HL-60 (cell line): ENCODE measurements at regions not wholly inside any gene's neighbourhood (a gene's known extent, or its start where the extent isn't known, plus 50 kb on each side); places are given as distances from the start of the nearest gene placed in this dataset.

Source experiments
- DNase-seq, 2 experiments: peaks; one replicate each; pipeline ENCODE4 v3.0.0-alpha.2; 2010 to 2020; ENCODE audit warnings: low read depth in 1 of 2, low spot score in 1 of 2
- H3K27ac ChIP-seq: fragments of 250-450 bp; sonication (Bioruptor Pico); replicated peaks from 2 replicates; pipeline ENCODE4 v1.5.1; 2020; ENCODE audit warnings: mild to moderate bottlenecking, moderate library complexity
- H3K27me3 ChIP-seq: fragments of 250-450 bp; sonication (Bioruptor Pico); 2 replicates; pipeline ENCODE4 v1.5.1; 2021; ENCODE audit warnings: mild to moderate bottlenecking, moderate library complexity; ENCODE audit not compliant: insufficient read depth, poor library complexity, severe bottlenecking
- H3K4me3 ChIP-seq: replicated peaks from 2 replicates; pipeline ENCODE4 v1.5.1; 2011; ENCODE audit warnings: mild to moderate bottlenecking, control low read depth, low read length; ENCODE audit not compliant: insufficient read depth
- GABPA ChIP-seq: IDR thresholded peaks from 2 replicates; pipeline ENCODE4 v1.6.1; 2012; ENCODE audit warnings: low read depth
- POLR2AphosphoS5 ChIP-seq: IDR thresholded peaks from 2 replicates; pipeline ENCODE4 v1.6.1; 2012; ENCODE audit warnings: low read depth
- SPI1 ChIP-seq: IDR thresholded peaks from 2 replicates; pipeline ENCODE4 v1.6.1; 2012; ENCODE audit warnings: low read depth, mild to moderate bottlenecking, borderline replicate concordance
- TF ChIP-seq, protein P1 (sequence below): IDR thresholded peaks from one replicate; pipeline ENCODE4 v1.5.1; 2011; ENCODE audit warnings: low read length, control low read depth, inconsistent platforms; ENCODE audit not compliant: insufficient read depth
- TF ChIP-seq, protein P2 (sequence below): IDR thresholded peaks from 2 replicates; pipeline ENCODE4 v1.6.1; 2012; ENCODE audit warnings: low read depth; ENCODE audit not compliant: insufficient replicate concordance

DNA sequence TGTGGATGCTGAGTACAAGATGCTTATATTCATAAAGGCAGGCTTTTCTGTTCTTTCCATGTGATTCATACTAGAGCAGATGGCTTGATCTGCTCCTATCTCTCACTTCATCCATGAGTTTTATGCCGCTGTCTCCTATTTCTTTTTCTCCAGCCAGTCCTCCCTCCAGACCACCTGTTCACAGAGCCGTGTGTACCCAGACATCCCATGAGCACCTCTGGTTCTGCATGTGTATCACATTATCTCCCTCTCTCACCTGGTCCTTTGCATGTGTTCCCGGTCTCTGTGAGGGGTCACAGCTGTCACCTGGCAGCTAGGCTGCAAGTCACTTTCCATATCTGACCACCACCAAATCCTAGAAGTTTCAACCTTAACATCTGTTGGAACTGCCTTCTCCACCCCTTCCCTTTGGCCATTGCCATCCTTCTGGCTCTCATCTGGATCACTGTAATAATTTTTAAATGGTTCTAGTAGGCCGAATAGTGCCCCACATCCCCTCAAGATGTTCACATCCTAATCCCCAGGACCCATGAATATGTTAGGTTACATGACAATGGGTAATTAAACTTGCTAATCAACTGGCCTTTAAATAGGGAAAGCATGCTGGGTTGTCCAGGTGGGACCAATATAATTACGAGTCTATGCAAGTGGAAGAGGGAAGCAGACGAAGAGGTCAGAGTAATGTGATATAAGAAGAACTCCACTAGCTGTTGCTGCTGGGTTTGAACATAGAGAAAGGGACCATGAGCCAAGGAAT is 168.1 kb downstream of the SNAPC1 start:
- no peaks in the 10 kb centered on the region for H3K27me3 ChIP-seq
- TF ChIP-seq, protein P1, sequence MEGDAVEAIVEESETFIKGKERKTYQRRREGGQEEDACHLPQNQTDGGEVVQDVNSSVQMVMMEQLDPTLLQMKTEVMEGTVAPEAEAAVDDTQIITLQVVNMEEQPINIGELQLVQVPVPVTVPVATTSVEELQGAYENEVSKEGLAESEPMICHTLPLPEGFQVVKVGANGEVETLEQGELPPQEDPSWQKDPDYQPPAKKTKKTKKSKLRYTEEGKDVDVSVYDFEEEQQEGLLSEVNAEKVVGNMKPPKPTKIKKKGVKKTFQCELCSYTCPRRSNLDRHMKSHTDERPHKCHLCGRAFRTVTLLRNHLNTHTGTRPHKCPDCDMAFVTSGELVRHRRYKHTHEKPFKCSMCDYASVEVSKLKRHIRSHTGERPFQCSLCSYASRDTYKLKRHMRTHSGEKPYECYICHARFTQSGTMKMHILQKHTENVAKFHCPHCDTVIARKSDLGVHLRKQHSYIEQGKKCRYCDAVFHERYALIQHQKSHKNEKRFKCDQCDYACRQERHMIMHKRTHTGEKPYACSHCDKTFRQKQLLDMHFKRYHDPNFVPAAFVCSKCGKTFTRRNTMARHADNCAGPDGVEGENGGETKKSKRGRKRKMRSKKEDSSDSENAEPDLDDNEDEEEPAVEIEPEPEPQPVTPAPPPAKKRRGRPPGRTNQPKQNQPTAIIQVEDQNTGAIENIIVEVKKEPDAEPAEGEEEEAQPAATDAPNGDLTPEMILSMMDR, result no peak
- TF ChIP-seq POLR2AphosphoS5 (no peak), SPI1 (no peak), GABPA (no peak)
- TF ChIP-seq, protein P2, sequence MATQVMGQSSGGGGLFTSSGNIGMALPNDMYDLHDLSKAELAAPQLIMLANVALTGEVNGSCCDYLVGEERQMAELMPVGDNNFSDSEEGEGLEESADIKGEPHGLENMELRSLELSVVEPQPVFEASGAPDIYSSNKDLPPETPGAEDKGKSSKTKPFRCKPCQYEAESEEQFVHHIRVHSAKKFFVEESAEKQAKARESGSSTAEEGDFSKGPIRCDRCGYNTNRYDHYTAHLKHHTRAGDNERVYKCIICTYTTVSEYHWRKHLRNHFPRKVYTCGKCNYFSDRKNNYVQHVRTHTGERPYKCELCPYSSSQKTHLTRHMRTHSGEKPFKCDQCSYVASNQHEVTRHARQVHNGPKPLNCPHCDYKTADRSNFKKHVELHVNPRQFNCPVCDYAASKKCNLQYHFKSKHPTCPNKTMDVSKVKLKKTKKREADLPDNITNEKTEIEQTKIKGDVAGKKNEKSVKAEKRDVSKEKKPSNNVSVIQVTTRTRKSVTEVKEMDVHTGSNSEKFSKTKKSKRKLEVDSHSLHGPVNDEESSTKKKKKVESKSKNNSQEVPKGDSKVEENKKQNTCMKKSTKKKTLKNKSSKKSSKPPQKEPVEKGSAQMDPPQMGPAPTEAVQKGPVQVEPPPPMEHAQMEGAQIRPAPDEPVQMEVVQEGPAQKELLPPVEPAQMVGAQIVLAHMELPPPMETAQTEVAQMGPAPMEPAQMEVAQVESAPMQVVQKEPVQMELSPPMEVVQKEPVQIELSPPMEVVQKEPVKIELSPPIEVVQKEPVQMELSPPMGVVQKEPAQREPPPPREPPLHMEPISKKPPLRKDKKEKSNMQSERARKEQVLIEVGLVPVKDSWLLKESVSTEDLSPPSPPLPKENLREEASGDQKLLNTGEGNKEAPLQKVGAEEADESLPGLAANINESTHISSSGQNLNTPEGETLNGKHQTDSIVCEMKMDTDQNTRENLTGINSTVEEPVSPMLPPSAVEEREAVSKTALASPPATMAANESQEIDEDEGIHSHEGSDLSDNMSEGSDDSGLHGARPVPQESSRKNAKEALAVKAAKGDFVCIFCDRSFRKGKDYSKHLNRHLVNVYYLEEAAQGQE, result no peak
- DNase-seq, result no peak
- no peak overlapping the region for H3K4me3 ChIP-seq
- no peak overlapping the region for H3K27ac ChIP-seq

DNA sequence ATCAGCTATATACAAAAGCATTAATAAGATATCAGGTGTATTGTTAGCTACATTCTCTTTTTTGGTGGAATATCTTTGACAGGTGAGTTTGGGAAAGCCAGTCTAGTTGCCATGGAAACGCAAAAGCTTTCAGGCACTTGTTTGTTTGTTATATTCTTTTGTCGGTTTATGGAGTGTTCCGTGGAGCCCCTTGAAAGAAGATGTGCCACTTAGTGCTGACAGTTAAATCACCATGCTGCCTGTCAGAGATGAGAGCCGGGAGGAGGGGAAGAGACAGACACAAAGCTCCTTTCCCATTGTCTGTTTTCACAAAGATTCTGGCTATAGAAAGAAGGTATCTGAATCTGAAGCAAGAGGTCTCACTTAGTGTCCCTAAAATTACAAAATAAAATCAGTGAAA is 170.8 kb downstream of the SNAPC1 start:
- H3K27ac ChIP-seq, result no peak overlapping the region
- TF ChIP-seq, protein P1, result no peak
- TF ChIP-seq, protein P2, result no peak
- TF ChIP-seq GABPA (no peak), SPI1 (no peak), POLR2AphosphoS5 (no peak)
- H3K27me3 ChIP-seq, result no peaks in the 10 kb centered on the region
- no peak for DNase-seq
- H3K4me3 ChIP-seq, result no peak overlapping the region

DNA sequence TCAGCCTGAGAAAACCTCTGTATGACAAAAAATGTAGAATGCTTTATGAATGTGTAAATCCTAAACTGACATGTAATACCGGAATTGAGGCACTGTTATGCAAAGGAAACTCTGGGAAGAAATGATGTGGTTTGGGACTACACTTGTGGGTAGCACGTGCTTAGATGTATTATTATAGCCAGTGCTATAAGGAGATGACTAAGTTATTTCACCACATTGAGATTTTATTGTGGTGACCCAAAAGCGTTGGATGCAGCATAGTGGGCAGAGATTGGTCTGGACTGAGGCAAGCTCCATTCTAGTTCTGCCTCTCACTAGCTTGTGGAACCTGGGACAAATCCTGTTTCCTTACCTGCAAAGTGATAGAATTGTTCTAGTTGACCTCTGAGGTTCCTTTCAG is 172.2 kb downstream of the SNAPC1 start:
- H3K4me3 ChIP-seq, result no peak overlapping the region
- H3K27me3 ChIP-seq, result no peaks in the 10 kb centered on the region
- DNase-seq, result no peak
- H3K27ac ChIP-seq, result no peak overlapping the region
- TF ChIP-seq, protein P2, result no peak
- no peak for TF ChIP-seq SPI1
- no peak for TF ChIP-seq POLR2AphosphoS5
- TF ChIP-seq, protein P1, result no peak
- no peak for TF ChIP-seq GABPA
